GDM1 (cell line): ENCODE measurements at regions not wholly inside any gene's neighbourhood (a gene's known extent, or its start where the extent isn't known, plus 50 kb on each side); places are given as distances from the start of the nearest gene placed in this dataset.
"Not testable (repeated sequence)": the region's sequence is repeated elsewhere in the genome, so short reads cannot be mapped to it uniquely, and the experiment has no call there.

ENCODE experiments used
- DNase-seq: peaks from one replicate; lab custom pipeline; 2025; lab: John Stamatoyannopoulos, UW

DNA sequence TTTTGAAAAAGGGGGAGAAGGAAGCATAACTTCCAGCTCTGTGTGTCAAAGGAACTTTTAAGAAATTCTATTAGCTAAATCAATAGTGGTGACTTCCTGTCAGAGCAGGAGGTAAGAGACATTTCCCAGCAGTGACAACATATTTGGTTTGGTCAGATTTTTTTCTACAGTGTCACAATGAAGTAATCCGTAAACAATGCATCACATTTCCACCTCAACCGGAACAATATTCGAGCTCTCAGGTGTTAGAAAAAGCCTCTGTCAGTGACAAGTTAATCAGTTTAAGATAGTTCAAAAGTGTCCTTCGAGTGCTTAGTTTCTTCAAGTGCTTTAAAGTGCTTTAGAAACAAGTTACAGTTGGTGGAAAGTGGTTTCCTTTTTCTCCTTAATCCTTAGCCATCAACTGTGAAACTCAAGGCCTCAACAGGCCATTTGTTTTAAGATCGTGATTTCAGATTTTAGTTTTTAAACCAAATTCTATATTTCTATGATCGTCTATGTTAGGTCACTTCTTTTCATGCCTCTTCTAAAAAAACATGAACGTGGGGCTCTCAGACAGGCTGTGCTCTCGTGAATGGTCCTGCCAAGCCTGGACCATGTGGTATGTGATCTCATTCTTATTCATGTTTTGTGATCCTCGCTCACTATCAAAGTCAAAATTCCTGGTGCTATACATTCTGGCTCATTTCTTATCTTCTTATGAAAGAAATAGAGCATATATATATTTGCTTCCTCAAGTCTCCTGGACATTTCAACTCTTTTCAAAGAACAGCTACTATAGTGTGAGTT lies 181.9 kb upstream of the HMHB1 start:
- no peak for DNase-seq

- not testable (repeated sequence) for DNase-seq
Observed at GRCh38 chr5:143625048-143625447, 186.9 kb upstream of the HMHB1 start.

GRCh38 chr5:143624465-143624864 lies 187.5 kb upstream of the HMHB1 start:
- no peak for DNase-seq

DNA sequence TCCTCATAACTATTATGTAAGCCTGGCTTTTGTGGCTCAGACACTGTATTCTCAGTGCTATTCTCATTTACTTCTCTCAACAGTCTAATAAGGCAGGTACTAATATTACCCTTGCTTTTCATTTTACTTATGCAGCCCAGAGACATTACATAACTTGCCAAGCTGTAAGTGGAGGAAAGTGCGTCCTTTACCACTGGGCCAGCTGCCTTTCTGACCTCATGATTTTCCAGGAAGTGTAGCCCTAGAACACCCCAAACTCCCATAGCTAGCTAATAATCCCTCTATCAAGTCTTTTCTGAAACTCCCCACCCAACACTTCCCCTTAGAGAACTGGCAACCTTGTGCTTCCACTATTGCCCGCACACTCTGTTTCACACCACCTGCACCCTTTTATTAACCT lies 192.9 kb upstream of the HMHB1 start:
- no peak for DNase-seq

DNA sequence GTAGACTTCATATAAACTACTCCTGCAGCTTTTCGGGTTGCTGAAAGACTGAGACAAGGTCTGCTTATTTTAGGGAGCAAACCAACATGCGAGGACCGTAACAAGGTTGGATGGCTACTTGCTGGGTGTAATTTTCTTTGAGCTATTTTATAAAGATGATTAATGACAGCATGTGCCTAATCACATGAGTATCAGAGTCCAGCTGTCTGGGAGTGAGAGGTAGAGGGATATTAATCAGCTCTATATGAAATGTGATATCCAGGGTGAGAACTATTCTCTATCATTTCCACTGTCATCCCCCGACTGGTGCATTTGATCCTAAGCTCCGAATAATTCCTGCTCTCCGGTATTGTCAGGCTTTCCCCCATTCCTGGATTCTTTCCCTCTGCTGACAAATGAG lies 193.8 kb upstream of the HMHB1 start:
- DNase-seq = no peak

- DNase-seq = no peak
Observed at GRCh38 chr5:143614831-143615230, 197.1 kb upstream of the HMHB1 start.

GRCh38 chr5:143613329-143613728 lies 198.6 kb upstream of the HMHB1 start:
- no peak for DNase-seq

- DNase-seq = no peak
Observed at GRCh38 chr5:143610946-143611345, 201.0 kb upstream of the HMHB1 start.

DNA sequence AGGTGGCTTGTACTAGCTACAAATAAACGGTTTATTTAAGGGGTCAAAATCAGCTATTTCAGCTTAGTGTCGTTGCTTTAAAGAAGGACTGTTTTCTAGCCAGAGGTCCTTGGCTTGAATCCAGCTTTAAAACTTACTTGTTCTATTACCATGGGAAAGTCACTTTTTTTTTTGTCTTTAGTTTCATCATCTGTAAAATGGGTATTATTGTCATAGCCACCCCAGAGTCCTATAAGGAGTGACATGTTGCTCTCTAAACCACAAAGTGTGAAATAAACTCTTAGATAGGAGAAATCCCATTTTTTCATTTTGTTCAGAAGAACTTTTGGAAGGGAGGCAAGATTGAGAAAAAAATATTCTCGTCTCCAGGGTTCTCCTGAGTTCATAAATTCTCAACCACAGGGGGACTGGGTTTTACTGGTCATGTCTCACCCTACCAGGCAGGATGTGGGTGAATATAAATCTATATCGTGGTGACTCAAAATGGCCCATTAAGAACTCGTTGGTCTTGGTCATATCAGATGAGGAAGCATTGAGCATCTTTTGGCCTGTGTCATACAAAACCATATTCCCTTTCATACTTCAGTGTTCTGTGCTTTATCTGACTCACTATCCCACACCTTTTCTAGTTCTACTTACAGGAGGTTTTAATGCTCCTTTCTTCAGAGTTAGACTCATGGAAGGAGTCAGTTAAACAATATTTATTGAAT lies 202.7 kb upstream of the NR3C1 start:
- DNase-seq = no peak

DNA sequence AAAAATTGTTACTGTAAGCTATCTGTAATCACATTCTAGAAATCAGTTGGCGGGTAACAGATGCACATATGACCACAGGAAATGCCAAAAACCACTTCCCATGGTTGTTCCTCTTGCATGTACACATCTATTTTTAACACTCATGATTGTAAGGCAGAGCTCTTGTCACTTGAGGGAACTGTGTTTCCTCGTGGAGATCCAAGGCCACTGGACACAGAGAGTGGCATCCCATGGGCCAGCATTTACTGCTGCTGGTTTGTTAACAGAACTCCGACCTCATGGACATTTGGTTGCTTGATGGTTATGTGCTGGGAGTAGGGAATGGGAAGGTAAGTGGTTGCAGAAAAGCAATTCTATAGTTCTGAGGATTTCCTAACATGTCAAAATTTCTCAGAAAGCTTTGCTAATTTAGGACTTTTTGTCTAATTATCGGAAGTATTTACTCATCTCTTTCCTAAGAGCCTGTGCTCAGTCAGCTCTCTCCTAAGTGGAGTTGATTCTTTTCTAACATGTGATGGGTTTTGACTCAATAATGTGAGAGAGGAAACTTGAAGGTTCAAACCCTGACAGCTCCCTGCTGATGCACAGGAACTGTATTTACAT lies 202.0 kb upstream of the NR3C1 start:
- DNase-seq = no peak

DNA sequence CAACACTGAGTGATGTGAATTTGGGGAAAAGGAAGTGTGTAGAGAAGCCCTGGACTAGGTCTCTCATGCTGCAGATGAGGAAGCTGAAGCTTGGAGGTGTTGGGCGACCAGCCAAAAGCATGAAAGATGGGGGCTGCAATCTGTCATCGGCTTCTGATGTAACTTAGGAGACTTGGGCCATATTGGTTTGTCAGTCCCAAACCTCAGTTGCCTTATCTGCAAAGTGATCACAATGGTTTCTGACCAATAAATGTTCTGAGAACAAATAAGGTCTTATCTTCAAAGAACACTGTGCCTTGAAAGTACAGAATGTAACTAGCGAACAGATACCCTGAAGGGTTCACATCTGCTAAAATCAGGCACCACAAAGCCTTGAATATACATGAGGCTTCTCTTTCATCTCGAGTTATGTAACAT lies 198.4 kb upstream of the NR3C1 start:
- DNase-seq = no peak

DNA sequence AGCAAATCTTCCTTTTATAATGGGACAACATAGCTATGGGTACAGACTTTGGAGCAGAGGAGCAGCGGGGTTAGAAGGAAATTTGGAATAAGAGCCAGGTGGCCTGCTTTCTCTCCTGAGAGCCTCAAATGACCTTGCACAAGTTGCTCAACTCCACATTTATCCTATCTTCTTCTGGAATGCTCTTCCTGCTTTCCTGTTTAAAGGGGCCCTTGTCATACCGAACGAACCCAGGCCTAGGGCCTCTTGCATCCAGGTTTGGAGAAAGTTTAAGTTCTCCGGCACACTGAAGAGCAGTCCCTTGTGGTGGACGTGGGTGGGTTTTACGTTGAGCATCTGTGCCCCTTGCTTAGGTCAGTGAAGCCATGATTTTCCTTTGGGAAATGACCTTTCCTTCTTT lies 197.9 kb upstream of the NR3C1 start:
- DNase-seq = no peak

- DNase-seq = no peak
Observed at GRCh38 chr5:143600396-143601075, 197.1 kb upstream of the NR3C1 start.

- DNase-seq = no peak
Observed at GRCh38 chr5:143599474-143599873, 196.0 kb upstream of the NR3C1 start.

DNA sequence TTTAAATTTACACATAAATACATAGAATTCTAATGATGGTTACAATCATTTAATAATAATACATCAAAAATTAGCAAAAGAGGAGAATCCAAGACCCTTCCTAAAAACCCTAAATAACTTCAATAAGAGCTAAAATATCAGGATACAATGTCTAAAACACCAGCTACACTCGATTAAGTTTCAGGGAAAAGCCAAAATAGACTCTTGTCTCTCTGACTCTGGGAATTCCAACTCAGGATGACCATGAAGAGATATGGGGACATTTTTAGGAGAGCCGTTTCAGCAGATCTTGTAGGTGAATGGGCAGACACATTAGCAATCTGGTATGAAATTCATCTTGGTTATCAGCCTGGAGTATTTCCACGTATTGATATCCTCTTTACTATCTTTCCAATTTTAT lies 193.3 kb upstream of the NR3C1 start:
- DNase-seq = no peak

GRCh38 chr5:143594902-143595818 lies 191.7 kb upstream of the NR3C1 start:
- DNase-seq = no peak

DNA sequence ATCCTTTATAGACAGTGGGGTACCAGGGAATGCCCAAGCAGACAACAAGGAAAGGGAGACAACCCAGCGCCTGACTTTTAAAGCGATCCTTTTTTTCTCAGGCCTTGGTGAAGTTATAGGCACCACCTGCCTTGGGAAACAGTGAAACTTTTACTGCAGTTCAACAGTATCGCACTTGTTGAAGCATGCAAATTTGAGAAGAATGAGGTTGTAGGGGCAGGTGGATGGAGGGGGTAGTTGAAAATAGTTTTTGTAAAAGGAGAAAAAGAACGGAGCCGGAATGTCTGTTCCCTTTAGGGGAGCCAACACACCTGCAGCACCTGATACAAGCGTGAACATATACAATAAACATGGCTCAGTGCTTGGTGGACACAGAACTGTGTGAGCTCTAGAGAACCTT lies 190.2 kb upstream of the NR3C1 start:
- DNase-seq = no peak

GRCh38 chr5:143592648-143593047 lies 189.2 kb upstream of the NR3C1 start:
- no peak for DNase-seq

- no peak for DNase-seq
Observed at GRCh38 chr5:143588933-143589662, 185.6 kb upstream of the NR3C1 start.

- not testable (repeated sequence) for DNase-seq
Observed at GRCh38 chr5:143588121-143588520, 184.6 kb upstream of the NR3C1 start.
